Transverse colon (tissue), 3 donors: ENCODE measurements at regions not wholly inside any gene's neighbourhood (a gene's known extent, or its start where the extent isn't known, plus 50 kb on each side); places are given as distances from the start of the nearest gene placed in this dataset.

Experiments used
- POLR2A ChIP-seq: fragments of 450-650 bp; IDR thresholded peaks from one replicate; pipeline ENCODE4 v1.6.1; 2016; ENCODE audit warnings: antibody characterized with exemption, mild to moderate bottlenecking, moderate library complexity
- TF ChIP-seq, protein P1 (sequence below), 5 experiments: fragments of 200-600 bp in 3 of 5; fragments of 450-650 bp in 2 of 5; sonication (generic) in 3 of 5; IDR thresholded peaks; 1 replicate in 2 of 5; 2 replicates in 3 of 5; pipeline ENCODE4 v1.5.1; 2016 to 2017; ENCODE audit warnings: antibody characterized with exemption in 5 of 5, inconsistent platforms in 3 of 5, mild to moderate bottlenecking in 2 of 5, moderate library complexity in 1 of 5

DNA sequence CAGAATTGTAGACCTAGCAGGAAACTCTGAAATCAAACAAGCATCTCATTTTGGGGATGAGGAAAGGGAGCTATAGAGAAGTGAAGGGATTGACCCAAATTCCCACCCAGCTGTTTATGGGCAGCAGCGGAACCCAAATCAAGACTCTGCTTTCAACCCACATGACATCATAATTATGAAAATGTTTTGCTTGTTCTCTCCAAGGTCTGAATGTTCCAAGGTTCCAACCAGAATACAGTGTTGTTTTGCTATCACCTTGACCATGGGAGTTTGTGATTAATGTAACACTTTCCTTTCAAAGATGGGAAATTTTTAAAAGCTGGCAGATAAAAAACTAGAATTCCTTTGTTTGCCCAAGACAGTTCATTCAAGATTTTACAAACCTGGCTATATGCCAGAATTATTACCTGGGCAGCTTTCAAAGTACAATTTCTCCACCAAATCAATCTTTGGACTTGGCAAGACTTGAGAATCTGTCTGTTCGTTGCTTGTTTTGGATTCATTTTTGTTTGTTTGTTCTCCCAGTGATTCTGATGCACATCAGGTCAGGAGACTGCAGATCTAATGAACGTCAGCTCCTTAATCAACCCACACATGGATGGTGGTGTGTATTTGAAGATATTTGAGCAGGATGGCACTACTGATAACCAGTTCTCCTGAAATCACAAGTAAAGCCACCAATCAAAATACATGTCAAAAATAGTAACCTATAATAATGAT, 322.7 kb downstream of the FOXO1 start:
- TF ChIP-seq, protein P1, sequence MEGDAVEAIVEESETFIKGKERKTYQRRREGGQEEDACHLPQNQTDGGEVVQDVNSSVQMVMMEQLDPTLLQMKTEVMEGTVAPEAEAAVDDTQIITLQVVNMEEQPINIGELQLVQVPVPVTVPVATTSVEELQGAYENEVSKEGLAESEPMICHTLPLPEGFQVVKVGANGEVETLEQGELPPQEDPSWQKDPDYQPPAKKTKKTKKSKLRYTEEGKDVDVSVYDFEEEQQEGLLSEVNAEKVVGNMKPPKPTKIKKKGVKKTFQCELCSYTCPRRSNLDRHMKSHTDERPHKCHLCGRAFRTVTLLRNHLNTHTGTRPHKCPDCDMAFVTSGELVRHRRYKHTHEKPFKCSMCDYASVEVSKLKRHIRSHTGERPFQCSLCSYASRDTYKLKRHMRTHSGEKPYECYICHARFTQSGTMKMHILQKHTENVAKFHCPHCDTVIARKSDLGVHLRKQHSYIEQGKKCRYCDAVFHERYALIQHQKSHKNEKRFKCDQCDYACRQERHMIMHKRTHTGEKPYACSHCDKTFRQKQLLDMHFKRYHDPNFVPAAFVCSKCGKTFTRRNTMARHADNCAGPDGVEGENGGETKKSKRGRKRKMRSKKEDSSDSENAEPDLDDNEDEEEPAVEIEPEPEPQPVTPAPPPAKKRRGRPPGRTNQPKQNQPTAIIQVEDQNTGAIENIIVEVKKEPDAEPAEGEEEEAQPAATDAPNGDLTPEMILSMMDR (IDR thresholded peaks at IDR 0.05), result no peak
- TF ChIP-seq POLR2A, result no peak
